GM23248 (cell line): ENCODE measurements at regions not wholly inside any gene's neighbourhood (a gene's known extent, or its start where the extent isn't known, plus 50 kb on each side); places are given as distances from the start of the nearest gene placed in this dataset.

Source experiments
- EZH2 ChIP-seq: fragments of 200-600 bp; sonication (generic); IDR thresholded peaks from 2 replicates; pipeline ENCODE4 v1.6.1; 2018; ENCODE audit warnings: antibody characterized with exemption, mild to moderate bottlenecking; ENCODE audit not compliant: insufficient read depth, poor library complexity, severe bottlenecking
- EZH2phosphoT487 ChIP-seq: fragments of 200-600 bp; sonication (generic); IDR thresholded peaks from 2 replicates; pipeline ENCODE4 v1.6.1; 2018; ENCODE audit warnings: antibody characterized with exemption, moderate library complexity, mild to moderate bottlenecking, low read depth; ENCODE audit not compliant: insufficient read depth

- no peak for TF ChIP-seq EZH2
- TF ChIP-seq EZH2phosphoT487, result no peak
Observed at GRCh38 chr3:159246385-159246784, 444.5 kb downstream of the MFSD1 start.
